CD4-positive, alpha-beta T cell (primary cell): ENCODE measurements at regions not wholly inside any gene's neighbourhood (a gene's known extent, or its start where the extent isn't known, plus 50 kb on each side); places are given as distances from the start of the nearest gene placed in this dataset.

ENCODE experiments used
- ATAC-seq: fragments of 200-7000 bp; cut with Tn5 transposase; one replicate; pipeline ENCODE4 v1.10.0; 2022; ENCODE audit warnings: mild to moderate bottlenecking; ENCODE audit not compliant: poor library complexity
- CTCF ChIA-PET: fragments of 350-600 bp; sonication (Branson Sonifier 250); formaldehyde crosslinking; loops from one replicate; lab custom pipeline; 2021; ENCODE audit warnings: antibody characterized with exemption, inconsistent platforms; lab: Charles Lee
- POLR2A ChIA-PET: fragments of 350-600 bp; sonication (Branson Sonifier 250); formaldehyde crosslinking; loops from one replicate; lab custom pipeline; 2021; ENCODE audit warnings: antibody characterized with exemption, inconsistent platforms; lab: Charles Lee
- DNase-seq, 14 experiments: peaks; one replicate each; pipeline ENCODE4 v3.0.0-alpha.2; 2013 to 2020; ENCODE audit warnings: mixed read lengths in 2 of 14
- H3K27ac ChIP-seq, 2 donors: one replicate each; pipeline versions ENCODE4 v1.5.1 to v1.7.0; 2013; ENCODE audit warnings: low read length in 2 of 2, low read depth in 1 of 2, mild to moderate bottlenecking in 1 of 2
- H3K27me3 ChIP-seq, 2 experiments: 1 replicate in 1 of 2; 2 replicates in 1 of 2; pipeline versions ENCODE4 v1.6.1 to v1.7.0; 2013; ENCODE audit warnings: low read length in 2 of 2, control low read depth in 1 of 2, mild to moderate bottlenecking in 1 of 2, moderate library complexity in 1 of 2; ENCODE audit not compliant: insufficient read depth in 2 of 2, control insufficient read depth in 1 of 2
- H3K36me3 ChIP-seq: one replicate; pipeline ENCODE4 v1.6.1; 2013; ENCODE audit warnings: low read length, control low read depth; ENCODE audit not compliant: insufficient read depth
- H3K4me1 ChIP-seq: one replicate; pipeline ENCODE4 v1.6.1; 2013; ENCODE audit warnings: low read length, control low read depth; ENCODE audit not compliant: insufficient read depth
- H3K4me3 ChIP-seq: one replicate; pipeline ENCODE4 v1.5.1; 2013; ENCODE audit warnings: mild to moderate bottlenecking, low read length, moderate library complexity
- H3K9me3 ChIP-seq, 2 experiments: 1 replicate in 1 of 2; 2 replicates in 1 of 2; pipeline versions ENCODE4 v1.6.1 to v1.7.0; 2013; ENCODE audit warnings: low read length in 2 of 2, mild to moderate bottlenecking in 2 of 2, control low read depth in 1 of 2, moderate library complexity in 1 of 2; ENCODE audit not compliant: control insufficient read depth in 1 of 2, insufficient read depth in 1 of 2
- H3K27ac Mint-ChIP-seq: one replicate; pipeline ENCODE4 v1.8.0; 2020; ENCODE audit warnings: mixed read lengths
- H3K27me3 Mint-ChIP-seq: one replicate; pipeline ENCODE4 v1.8.0; 2021; ENCODE audit warnings: mixed read lengths
- H3K36me3 Mint-ChIP-seq: one replicate; pipeline ENCODE4 v1.8.0; 2021; ENCODE audit warnings: low read depth, mixed read lengths
- H3K4me1 Mint-ChIP-seq: one replicate; pipeline ENCODE4 v1.8.0; 2021; ENCODE audit warnings: low read depth, mixed read lengths
- H3K4me3 Mint-ChIP-seq: one replicate; pipeline ENCODE4 v1.8.0; 2020; ENCODE audit warnings: mild to moderate bottlenecking, mixed read lengths
- H3K9me3 Mint-ChIP-seq: one replicate; pipeline ENCODE4 v1.8.0; 2020; ENCODE audit warnings: mixed read lengths
- intact Hi-C, 2 experiments: fragments of 100-400 bp; cut with DNase I in 1 of 2; cut with micrococcal nuclease in 1 of 2; formaldehyde crosslinking; loops; one replicate each; pipeline versions ENCODE4 v1.15.1 to v1.9.0; 2023 to 2025; cut with DNase I, micrococcal nuclease
- TF ChIP-seq, protein P1 (sequence below): fragments of 200-600 bp; IDR thresholded peaks from one replicate; pipeline ENCODE4 v1.8.0; 2022; ENCODE audit warnings: antibody characterized with exemption, mild to moderate bottlenecking

DNA sequence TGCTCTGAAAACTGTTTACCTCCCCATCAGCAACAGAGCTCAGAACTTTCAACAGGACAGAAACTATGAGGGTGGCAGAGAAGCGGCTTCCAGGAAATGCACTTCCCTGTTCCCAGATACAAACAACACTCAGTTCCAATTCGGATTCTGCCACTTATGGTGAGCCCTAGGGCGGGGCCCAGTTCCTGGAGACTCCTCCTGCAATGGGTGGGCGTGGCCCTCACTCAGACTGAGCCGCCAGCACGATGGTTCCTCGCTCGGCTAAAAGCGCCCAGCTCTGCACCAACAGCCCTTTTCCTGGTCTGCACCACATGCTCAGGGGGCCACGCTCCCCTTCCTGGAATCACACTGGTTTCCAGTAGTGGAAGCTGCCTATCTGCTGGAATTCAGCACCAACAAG lies 314.1 kb downstream of the CTTN start:
- no peak overlapping the region for H3K4me3 ChIP-seq
- peaks cover 0 to 9% of the 10 kb centered on the region in 2 experiments for H3K27me3 ChIP-seq
- Mint-ChIP-seq H3K27ac (no peak overlapping the region), H3K4me3 (no peak overlapping the region), H3K4me1 (no peaks in the 10 kb centered on the region), H3K27me3 (peaks cover 22% of the 10 kb centered on the region), H3K9me3 (no peaks in the 10 kb centered on the region), H3K36me3 (no peaks in the 10 kb centered on the region)
- no peak overlapping the region for H3K27ac ChIP-seq
- peaks cover 0 to 12% of the 10 kb centered on the region in 2 experiments for H3K9me3 ChIP-seq
- intact Hi-C loops, result no loop called here
- no peaks in the 10 kb centered on the region for H3K4me1 ChIP-seq
- POLR2A ChIA-PET, result no interaction called here
- no peaks in the 10 kb centered on the region for H3K36me3 ChIP-seq
- CTCF ChIA-PET, result no interaction called here
- TF ChIP-seq, protein P1, sequence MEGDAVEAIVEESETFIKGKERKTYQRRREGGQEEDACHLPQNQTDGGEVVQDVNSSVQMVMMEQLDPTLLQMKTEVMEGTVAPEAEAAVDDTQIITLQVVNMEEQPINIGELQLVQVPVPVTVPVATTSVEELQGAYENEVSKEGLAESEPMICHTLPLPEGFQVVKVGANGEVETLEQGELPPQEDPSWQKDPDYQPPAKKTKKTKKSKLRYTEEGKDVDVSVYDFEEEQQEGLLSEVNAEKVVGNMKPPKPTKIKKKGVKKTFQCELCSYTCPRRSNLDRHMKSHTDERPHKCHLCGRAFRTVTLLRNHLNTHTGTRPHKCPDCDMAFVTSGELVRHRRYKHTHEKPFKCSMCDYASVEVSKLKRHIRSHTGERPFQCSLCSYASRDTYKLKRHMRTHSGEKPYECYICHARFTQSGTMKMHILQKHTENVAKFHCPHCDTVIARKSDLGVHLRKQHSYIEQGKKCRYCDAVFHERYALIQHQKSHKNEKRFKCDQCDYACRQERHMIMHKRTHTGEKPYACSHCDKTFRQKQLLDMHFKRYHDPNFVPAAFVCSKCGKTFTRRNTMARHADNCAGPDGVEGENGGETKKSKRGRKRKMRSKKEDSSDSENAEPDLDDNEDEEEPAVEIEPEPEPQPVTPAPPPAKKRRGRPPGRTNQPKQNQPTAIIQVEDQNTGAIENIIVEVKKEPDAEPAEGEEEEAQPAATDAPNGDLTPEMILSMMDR, result no peak
- DNase-seq, result no peak
- no peak for ATAC-seq

DNA sequence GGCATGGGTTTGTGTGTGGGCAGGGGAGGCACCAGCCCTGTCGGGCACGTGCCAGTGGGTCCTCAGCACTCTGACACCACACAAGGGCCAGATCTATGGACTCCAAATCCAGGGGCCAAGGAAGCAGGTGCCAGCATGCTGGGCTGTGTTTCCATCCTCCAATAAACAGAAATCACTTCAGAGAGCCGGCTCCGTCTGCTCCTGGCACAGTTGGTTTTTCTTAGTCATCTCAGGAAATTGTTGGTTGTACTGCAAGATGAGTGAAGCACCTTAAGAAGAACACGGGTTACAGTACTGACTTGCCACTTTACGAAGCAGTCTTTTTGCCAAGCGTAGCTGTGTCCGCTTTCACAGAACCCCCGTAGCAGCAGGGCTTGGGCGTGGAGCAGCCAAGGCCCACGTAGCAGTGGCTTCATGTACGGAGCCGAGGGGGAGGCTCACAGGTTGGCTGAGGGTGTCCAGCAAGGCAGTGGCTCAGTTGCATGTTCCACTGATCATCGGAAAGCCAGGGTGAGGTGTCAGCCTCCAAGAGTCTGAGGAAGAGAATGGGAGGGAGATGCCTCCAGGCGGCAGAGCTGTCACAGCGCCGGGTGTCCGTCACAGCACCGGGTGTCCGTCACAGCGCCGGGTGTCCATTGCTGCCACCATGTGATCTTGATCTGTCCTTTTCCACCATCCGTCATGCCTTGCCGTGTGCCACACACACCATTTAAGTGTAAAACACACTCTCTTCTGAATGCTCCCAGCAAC lies 314.9 kb downstream of the CTTN start:
- Mint-ChIP-seq H3K27me3 (peaks cover 22% of the 10 kb centered on the region), H3K36me3 (no peaks in the 10 kb centered on the region), H3K9me3 (no peaks in the 10 kb centered on the region), H3K4me1 (no peaks in the 10 kb centered on the region), H3K27ac (no peak overlapping the region), H3K4me3 (no peak overlapping the region)
- H3K9me3 ChIP-seq, result peaks cover 0 to 14% of the 10 kb centered on the region in 2 experiments
- H3K27ac ChIP-seq, result no peak overlapping the region
- no peaks in the 10 kb centered on the region for H3K4me1 ChIP-seq
- TF ChIP-seq, protein P1, result no peak
- intact Hi-C loops, result no loop called here
- DNase-seq, result no peak
- no peak for ATAC-seq
- H3K36me3 ChIP-seq, result no peaks in the 10 kb centered on the region
- peaks cover 0 to 9% of the 10 kb centered on the region in 2 experiments for H3K27me3 ChIP-seq
- ChIA-PET CTCF (no interaction called here), POLR2A (no interaction called here)
- no peak overlapping the region for H3K4me3 ChIP-seq

DNA sequence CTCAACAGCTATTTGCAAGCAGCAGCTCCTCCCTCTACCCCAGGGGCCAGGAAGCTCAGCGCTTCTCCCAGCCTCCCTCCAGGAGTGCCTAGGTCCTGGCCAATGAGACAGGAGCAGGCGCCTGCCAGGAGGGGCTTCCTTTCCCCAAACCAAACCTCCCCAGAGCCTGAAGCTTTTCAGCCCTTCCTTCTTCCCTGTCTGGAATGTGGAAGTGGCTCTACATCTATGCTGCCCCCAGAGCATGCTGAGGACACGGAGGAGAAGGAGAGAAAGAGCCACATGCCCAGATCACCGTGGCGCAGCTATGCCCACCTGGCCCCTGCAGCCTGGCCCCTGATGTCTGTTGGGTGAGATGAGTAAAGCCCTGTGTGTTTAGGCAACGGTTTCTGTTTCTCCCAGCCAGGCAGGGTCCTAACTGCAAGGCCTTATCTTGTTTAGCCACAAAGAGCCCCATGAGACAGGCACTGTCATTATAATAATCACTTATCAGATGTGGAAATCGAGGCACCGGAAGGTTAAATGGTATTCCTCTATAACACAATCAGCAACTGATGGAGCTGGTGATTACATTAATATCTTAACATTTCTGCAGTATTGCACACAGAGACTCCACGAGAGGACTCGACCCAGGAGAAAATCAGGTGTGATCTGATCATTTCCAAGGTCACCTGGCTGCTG lies 315.8 kb downstream of the CTTN start:
- DNase-seq, result no peak
- H3K9me3 ChIP-seq, result peaks cover 0 to 17% of the 10 kb centered on the region in 2 experiments
- TF ChIP-seq, protein P1, result no peak
- ATAC-seq, result no peak
- H3K36me3 Mint-ChIP-seq, result no peaks in the 10 kb centered on the region
- ChIA-PET POLR2A (no interaction called here), CTCF (no interaction called here)
- intact Hi-C loops, result no loop called here
- no peaks in the 10 kb centered on the region for H3K9me3 Mint-ChIP-seq
- no peak overlapping the region for H3K27ac ChIP-seq
- H3K4me1 ChIP-seq, result no peaks in the 10 kb centered on the region
- peaks cover 0 to 9% of the 10 kb centered on the region in 2 experiments for H3K27me3 ChIP-seq
- H3K27me3 Mint-ChIP-seq, result peaks cover 21% of the 10 kb centered on the region
- H3K4me1 Mint-ChIP-seq, result no peaks in the 10 kb centered on the region
- H3K27ac Mint-ChIP-seq, result no peak overlapping the region
- no peaks in the 10 kb centered on the region for H3K36me3 ChIP-seq
- no peak overlapping the region for H3K4me3 ChIP-seq
- no peak overlapping the region for H3K4me3 Mint-ChIP-seq
